H9 (cell line): ENCODE measurements at regions not wholly inside any gene's neighbourhood (a gene's known extent, or its start where the extent isn't known, plus 50 kb on each side); places are given as distances from the start of the nearest gene placed in this dataset.

ENCODE experiments used
- DNase-seq: peaks from one replicate; pipeline ENCODE4 v3.0.0-alpha.2; 2017
- H2AFZ ChIP-seq: one replicate; pipeline ENCODE4 v1.6.1; 2013; ENCODE audit warnings: mild to moderate bottlenecking, low read length, control low read depth, moderate library complexity
- H2AK5ac ChIP-seq: 2 replicates; pipeline ENCODE4 v1.6.1; 2013; ENCODE audit warnings: low read length, control low read depth, mixed read lengths; ENCODE audit not compliant: insufficient read length
- H2BK120ac ChIP-seq: one replicate; pipeline ENCODE4 v1.6.1; 2013; ENCODE audit warnings: low read depth, mild to moderate bottlenecking, low read length, control low read depth, inconsistent platforms; ENCODE audit not compliant: poor library complexity, severe bottlenecking
- H2BK12ac ChIP-seq: 2 replicates; pipeline ENCODE4 v1.6.1; 2013; ENCODE audit warnings: low read length, control low read depth, mixed read lengths, low read depth; ENCODE audit not compliant: insufficient read length
- H2BK15ac ChIP-seq: 2 replicates; pipeline ENCODE4 v1.6.1; 2013; ENCODE audit warnings: low read depth, low read length, control low read depth
- H2BK20ac ChIP-seq: one replicate; pipeline ENCODE4 v1.6.1; 2013; ENCODE audit warnings: low read depth, mild to moderate bottlenecking, low read length, control low read depth, inconsistent platforms; ENCODE audit not compliant: poor library complexity, severe bottlenecking
- H2BK5ac ChIP-seq: 2 replicates; pipeline ENCODE4 v1.6.1; 2013; ENCODE audit warnings: low read length, control low read depth, mixed read lengths; ENCODE audit not compliant: insufficient read length
- H3K14ac ChIP-seq: 2 replicates; pipeline ENCODE4 v1.6.1; 2013; ENCODE audit warnings: low read length, control low read depth; ENCODE audit not compliant: insufficient read depth
- H3K18ac ChIP-seq: 2 replicates; pipeline ENCODE4 v1.6.1; 2013; ENCODE audit warnings: low read depth, mild to moderate bottlenecking, mixed read lengths, low read length, control low read depth; ENCODE audit not compliant: insufficient read length
- H3K23ac ChIP-seq: 2 replicates; pipeline ENCODE4 v1.6.1; 2013; ENCODE audit warnings: low read length, control low read depth, mixed read lengths, low read depth; ENCODE audit not compliant: insufficient read length
- H3K23me2 ChIP-seq: 2 replicates; pipeline ENCODE4 v1.6.1; 2013; ENCODE audit warnings: low read depth, mild to moderate bottlenecking, mixed read lengths, low read length, control low read depth; ENCODE audit not compliant: insufficient read length, poor library complexity, severe bottlenecking
- H3K27ac ChIP-seq: 2 replicates; pipeline ENCODE4 v1.5.1; 2013; ENCODE audit warnings: low read length, control low read depth, mixed read lengths, low read depth; ENCODE audit not compliant: insufficient read length
- H3K27me3 ChIP-seq: 2 replicates; pipeline ENCODE4 v1.6.1; 2013; ENCODE audit warnings: low read length, control low read depth, inconsistent platforms; ENCODE audit not compliant: insufficient read depth
- H3K4ac ChIP-seq: 2 replicates; pipeline ENCODE4 v1.6.1; 2013; ENCODE audit warnings: low read depth, mild to moderate bottlenecking, control low read depth, inconsistent platforms, low read length, moderate library complexity
- H3K4me1 ChIP-seq: 2 replicates; pipeline ENCODE4 v1.6.1; 2013; ENCODE audit warnings: low read length, control low read depth, inconsistent platforms; ENCODE audit not compliant: insufficient read depth
- H3K4me2 ChIP-seq: 2 replicates; pipeline ENCODE4 v1.6.1; 2013; ENCODE audit warnings: low read length, control low read depth, mixed read lengths; ENCODE audit not compliant: insufficient read length, insufficient read depth
- H3K56ac ChIP-seq: 2 replicates; pipeline ENCODE4 v1.6.1; 2013; ENCODE audit warnings: low read depth, mild to moderate bottlenecking, mixed read lengths, low read length, control low read depth; ENCODE audit not compliant: insufficient read length
- H3K79me1 ChIP-seq: 2 replicates; pipeline ENCODE4 v1.6.1; 2013; ENCODE audit warnings: low read depth, mild to moderate bottlenecking, moderate library complexity, low read length, control low read depth, inconsistent platforms; ENCODE audit not compliant: insufficient read depth, poor library complexity, severe bottlenecking
- H3K79me2 ChIP-seq: 2 replicates; pipeline ENCODE4 v1.6.1; 2013; ENCODE audit warnings: low read length, control low read depth, inconsistent platforms; ENCODE audit not compliant: insufficient read depth
- H3K9ac ChIP-seq: 2 replicates; pipeline ENCODE4 v1.6.1; 2013; ENCODE audit warnings: low read length, control low read depth, mixed read lengths; ENCODE audit not compliant: insufficient read length; ENCODE audit errors: extremely low read depth
- H3K9me3 ChIP-seq: one replicate; pipeline ENCODE4 v1.6.1; 2013; ENCODE audit warnings: low read depth, low read length, inconsistent platforms; ENCODE audit not compliant: control insufficient read depth
- H3T11ph ChIP-seq: one replicate; pipeline ENCODE4 v1.6.1; 2013; ENCODE audit warnings: mild to moderate bottlenecking, low read length, control low read depth, inconsistent platforms
- H4K20me1 ChIP-seq: one replicate; pipeline ENCODE4 v1.6.1; 2013; ENCODE audit not compliant: control insufficient read depth, insufficient read length, insufficient read depth
- H4K5ac ChIP-seq: 2 replicates; pipeline ENCODE4 v1.6.1; 2013; ENCODE audit warnings: low read depth, mild to moderate bottlenecking, mixed read lengths, low read length, control low read depth; ENCODE audit not compliant: insufficient read length
- H4K8ac ChIP-seq: replicated peaks from 2 replicates; pipeline ENCODE4 v1.6.1; 2013; ENCODE audit warnings: low read length, control low read depth, mixed read lengths, low read depth; ENCODE audit not compliant: insufficient read length
- H4K91ac ChIP-seq: 2 replicates; pipeline ENCODE4 v1.6.1; 2013; ENCODE audit warnings: low read depth, mild to moderate bottlenecking, moderate library complexity, mixed read lengths, low read length, control low read depth; ENCODE audit not compliant: insufficient read length
- H3K27ac Mint-ChIP-seq, 3 experiments: 2 replicates in 2 of 3; 3 replicates in 1 of 3; pipeline ENCODE4 v1.8.0; 2020 to 2021; ENCODE audit warnings: mixed read lengths in 3 of 3, mild to moderate bottlenecking in 1 of 3, moderate library complexity in 1 of 3
- H3K27me3 Mint-ChIP-seq: 2 replicates; pipeline ENCODE4 v1.8.0; 2021; ENCODE audit warnings: low read depth, mild to moderate bottlenecking, moderate library complexity, mixed read lengths
- H3K36me3 Mint-ChIP-seq, 3 experiments: 2 replicates in 2 of 3; 3 replicates in 1 of 3; pipeline ENCODE4 v1.8.0; 2020 to 2021; ENCODE audit warnings: low read depth in 3 of 3, mixed read lengths in 3 of 3; ENCODE audit not compliant: insufficient read depth in 1 of 3
- H3K4me1 Mint-ChIP-seq, 2 experiments: 2 replicates each; pipeline ENCODE4 v1.8.0; 2020; ENCODE audit warnings: mixed read lengths in 2 of 2
- H3K4me3 Mint-ChIP-seq, 2 experiments: 2 replicates in 1 of 2; 3 replicates in 1 of 2; pipeline ENCODE4 v1.8.0; 2020 to 2021; ENCODE audit warnings: mild to moderate bottlenecking in 2 of 2, mixed read lengths in 2 of 2, moderate library complexity in 1 of 2
- H3K9me3 Mint-ChIP-seq, 2 experiments: 2 replicates in 1 of 2; 3 replicates in 1 of 2; pipeline ENCODE4 v1.8.0; 2020; ENCODE audit warnings: mild to moderate bottlenecking in 2 of 2, mixed read lengths in 2 of 2, moderate library complexity in 1 of 2
- WGBS: extraction: QIAGEN DNeasy Blood & Tissue Kit; methylation state at CpG from one replicate; pipeline ENCODE4 v1.1.7; 2013; ENCODE audit warnings: missing lambda C conversion rate, low lambda C conversion rate, mixed read lengths; ENCODE audit not compliant: insufficient read length; ENCODE audit errors: extremely low coverage; 5-methylcytosine and 5-hydroxymethylcytosine counted together
- TF ChIP-seq, protein P1 (sequence below): fragments of 200-600 bp; sonication (generic); conservative IDR thresholded peaks from 3 replicates; pipeline ENCODE4 v1.8.0; 2021; ENCODE audit warnings: antibody characterized with exemption, mild to moderate bottlenecking

GRCh38 chr7:119341822-119342221 is 931.2 kb upstream of the KCND2 start:
- Histone ChIP-seq H3K4ac (no peak overlapping the region), H3K18ac (no peak overlapping the region)
- no peaks in the 10 kb centered on the region; the same call in 1 of the 2 replicates for H3K27me3 Mint-ChIP-seq

More at GRCh38 chr7:119341822-119342221, 931.2 kb upstream of the KCND2 start:
- Histone ChIP-seq H4K8ac (no peak overlapping the region), H2BK20ac (no peak overlapping the region), H3K14ac (no peak overlapping the region), H2AFZ (no peak overlapping the region), H3K79me2 (no peaks in the 10 kb centered on the region), H2BK120ac (no peak overlapping the region), H3K9ac (no peak overlapping the region), H3K56ac (no peak overlapping the region), H3T11ph (no peak overlapping the region), H3K23me2 (no peaks in the 10 kb centered on the region), H3K9me3 (no peaks in the 10 kb centered on the region), H2AK5ac (no peak overlapping the region), H3K4me2 (no peak overlapping the region), H3K79me1 (no peaks in the 10 kb centered on the region), H2BK5ac (no peak overlapping the region), H4K20me1 (no peaks in the 10 kb centered on the region), H2BK12ac (no peak overlapping the region), H3K4me1 (no peaks in the 10 kb centered on the region), H4K91ac (no peak overlapping the region), H2BK15ac (no peak overlapping the region), H4K5ac (no peak overlapping the region), H3K27ac (no peak overlapping the region), H3K27me3 (no peaks in the 10 kb centered on the region), H3K23ac (no peak overlapping the region)
- H3K27ac Mint-ChIP-seq = no peak overlapping the region
- DNase-seq = no peak
- H3K36me3 Mint-ChIP-seq = no peaks in the 10 kb centered on the region
- WGBS = no CpG with 5 or more reads among the region's 5 CpGs
- no peak overlapping the region for H3K4me3 Mint-ChIP-seq
- TF ChIP-seq, protein P1, sequence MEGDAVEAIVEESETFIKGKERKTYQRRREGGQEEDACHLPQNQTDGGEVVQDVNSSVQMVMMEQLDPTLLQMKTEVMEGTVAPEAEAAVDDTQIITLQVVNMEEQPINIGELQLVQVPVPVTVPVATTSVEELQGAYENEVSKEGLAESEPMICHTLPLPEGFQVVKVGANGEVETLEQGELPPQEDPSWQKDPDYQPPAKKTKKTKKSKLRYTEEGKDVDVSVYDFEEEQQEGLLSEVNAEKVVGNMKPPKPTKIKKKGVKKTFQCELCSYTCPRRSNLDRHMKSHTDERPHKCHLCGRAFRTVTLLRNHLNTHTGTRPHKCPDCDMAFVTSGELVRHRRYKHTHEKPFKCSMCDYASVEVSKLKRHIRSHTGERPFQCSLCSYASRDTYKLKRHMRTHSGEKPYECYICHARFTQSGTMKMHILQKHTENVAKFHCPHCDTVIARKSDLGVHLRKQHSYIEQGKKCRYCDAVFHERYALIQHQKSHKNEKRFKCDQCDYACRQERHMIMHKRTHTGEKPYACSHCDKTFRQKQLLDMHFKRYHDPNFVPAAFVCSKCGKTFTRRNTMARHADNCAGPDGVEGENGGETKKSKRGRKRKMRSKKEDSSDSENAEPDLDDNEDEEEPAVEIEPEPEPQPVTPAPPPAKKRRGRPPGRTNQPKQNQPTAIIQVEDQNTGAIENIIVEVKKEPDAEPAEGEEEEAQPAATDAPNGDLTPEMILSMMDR = no peak
- H3K9me3 Mint-ChIP-seq = no peaks in the 10 kb centered on the region; a peak in 1 of 5 replicates
- H3K4me1 Mint-ChIP-seq = no peaks in the 10 kb centered on the region
